ENCODE measurements at regions not wholly inside any gene's neighbourhood (a gene's known extent, or its start where the extent isn't known, plus 50 kb on each side); places are given as distances from the start of the nearest gene placed in this dataset.

- in situ Hi-C loops (cut with HindIII; ENCODE audit: low sequenced_read_pairs), result no loop called here
- TF ChIP-seq CTCF (IDR thresholded peaks at IDR 0.05; ENCODE audit: low read depth, low read length, missing control alignments), result no peak
- peak; percentile 87 for DNase-seq (ENCODE audit: low read depth)
- no peak overlapping the region for H3K4me3 ChIP-seq (ENCODE audit: low read depth, low read length)
Measured at GRCh38 chr20:58078741-58079522, 149.5 kb downstream of the ANKRD60 start.

- in situ Hi-C loops (cut with HindIII; ENCODE audit: low sequenced_read_pairs), result no loop called here
- no peak for DNase-seq (ENCODE audit: low read depth)
- TF ChIP-seq CTCF (IDR thresholded peaks at IDR 0.05; ENCODE audit: low read depth, low read length, missing control alignments), result no peak
- no peak overlapping the region for H3K4me3 ChIP-seq (ENCODE audit: low read depth, low read length)
Measured at GRCh38 chr20:58077282-58077681, 151.2 kb downstream of the ANKRD60 start.

GRCh38 chr20:58076405-58076804, 152.0 kb downstream of the ANKRD60 start:
- DNase-seq (ENCODE audit: low read depth), result no peak
- TF ChIP-seq CTCF (IDR thresholded peaks at IDR 0.05; ENCODE audit: low read depth, low read length, missing control alignments), result no peak
- no peak overlapping the region for H3K4me3 ChIP-seq (ENCODE audit: low read depth, low read length)
- in situ Hi-C loops (cut with HindIII; ENCODE audit: low sequenced_read_pairs), result no loop called here

GRCh38 chr20:58075586-58076345, 152.7 kb downstream of the ANKRD60 start:
- H3K4me3 ChIP-seq (ENCODE audit: low read depth, low read length), result no peak overlapping the region
- no peak for DNase-seq (ENCODE audit: low read depth)
- TF ChIP-seq CTCF (IDR thresholded peaks at IDR 0.05; ENCODE audit: low read depth, low read length, missing control alignments), result no peak
- in situ Hi-C loops (cut with HindIII; ENCODE audit: low sequenced_read_pairs), result no loop called here

- peak; percentile 70 for DNase-seq (ENCODE audit: low read depth)
- in situ Hi-C loops (cut with HindIII; ENCODE audit: low sequenced_read_pairs), result no loop called here
- peak; percentile 1 for TF ChIP-seq CTCF (IDR thresholded peaks at IDR 0.05; ENCODE audit: low read depth, low read length, missing control alignments)
- H3K4me3 ChIP-seq (ENCODE audit: low read depth, low read length), result no peak overlapping the region
Measured at GRCh38 chr20:58073945-58074856, 154.3 kb downstream of the ANKRD60 start.

All from astrocyte of the cerebellum (primary cell).